ENCODE measurements at regions not wholly inside any gene's neighbourhood (a gene's known extent, or its start where the extent isn't known, plus 50 kb on each side); places are given as distances from the start of the nearest gene placed in this dataset.

GRCh38 chr6:104614394-104614793 lies 245.3 kb downstream of the HACE1 start:
- TF ChIP-seq, protein P1, sequence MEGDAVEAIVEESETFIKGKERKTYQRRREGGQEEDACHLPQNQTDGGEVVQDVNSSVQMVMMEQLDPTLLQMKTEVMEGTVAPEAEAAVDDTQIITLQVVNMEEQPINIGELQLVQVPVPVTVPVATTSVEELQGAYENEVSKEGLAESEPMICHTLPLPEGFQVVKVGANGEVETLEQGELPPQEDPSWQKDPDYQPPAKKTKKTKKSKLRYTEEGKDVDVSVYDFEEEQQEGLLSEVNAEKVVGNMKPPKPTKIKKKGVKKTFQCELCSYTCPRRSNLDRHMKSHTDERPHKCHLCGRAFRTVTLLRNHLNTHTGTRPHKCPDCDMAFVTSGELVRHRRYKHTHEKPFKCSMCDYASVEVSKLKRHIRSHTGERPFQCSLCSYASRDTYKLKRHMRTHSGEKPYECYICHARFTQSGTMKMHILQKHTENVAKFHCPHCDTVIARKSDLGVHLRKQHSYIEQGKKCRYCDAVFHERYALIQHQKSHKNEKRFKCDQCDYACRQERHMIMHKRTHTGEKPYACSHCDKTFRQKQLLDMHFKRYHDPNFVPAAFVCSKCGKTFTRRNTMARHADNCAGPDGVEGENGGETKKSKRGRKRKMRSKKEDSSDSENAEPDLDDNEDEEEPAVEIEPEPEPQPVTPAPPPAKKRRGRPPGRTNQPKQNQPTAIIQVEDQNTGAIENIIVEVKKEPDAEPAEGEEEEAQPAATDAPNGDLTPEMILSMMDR (IDR thresholded peaks at IDR 0.05; ENCODE audit: low read depth, low read length, missing input control), result no peak
- TF ChIP-seq EGR1 (IDR thresholded peaks at IDR 0.05; ENCODE audit: low read depth in 2 of 2), result no peak
- no peak for TF ChIP-seq HNF4A (conservative IDR thresholded peaks at IDR 0.05)
- no peak for TF ChIP-seq JUND (IDR thresholded peaks at IDR 0.05)
- TF ChIP-seq, protein P2, sequence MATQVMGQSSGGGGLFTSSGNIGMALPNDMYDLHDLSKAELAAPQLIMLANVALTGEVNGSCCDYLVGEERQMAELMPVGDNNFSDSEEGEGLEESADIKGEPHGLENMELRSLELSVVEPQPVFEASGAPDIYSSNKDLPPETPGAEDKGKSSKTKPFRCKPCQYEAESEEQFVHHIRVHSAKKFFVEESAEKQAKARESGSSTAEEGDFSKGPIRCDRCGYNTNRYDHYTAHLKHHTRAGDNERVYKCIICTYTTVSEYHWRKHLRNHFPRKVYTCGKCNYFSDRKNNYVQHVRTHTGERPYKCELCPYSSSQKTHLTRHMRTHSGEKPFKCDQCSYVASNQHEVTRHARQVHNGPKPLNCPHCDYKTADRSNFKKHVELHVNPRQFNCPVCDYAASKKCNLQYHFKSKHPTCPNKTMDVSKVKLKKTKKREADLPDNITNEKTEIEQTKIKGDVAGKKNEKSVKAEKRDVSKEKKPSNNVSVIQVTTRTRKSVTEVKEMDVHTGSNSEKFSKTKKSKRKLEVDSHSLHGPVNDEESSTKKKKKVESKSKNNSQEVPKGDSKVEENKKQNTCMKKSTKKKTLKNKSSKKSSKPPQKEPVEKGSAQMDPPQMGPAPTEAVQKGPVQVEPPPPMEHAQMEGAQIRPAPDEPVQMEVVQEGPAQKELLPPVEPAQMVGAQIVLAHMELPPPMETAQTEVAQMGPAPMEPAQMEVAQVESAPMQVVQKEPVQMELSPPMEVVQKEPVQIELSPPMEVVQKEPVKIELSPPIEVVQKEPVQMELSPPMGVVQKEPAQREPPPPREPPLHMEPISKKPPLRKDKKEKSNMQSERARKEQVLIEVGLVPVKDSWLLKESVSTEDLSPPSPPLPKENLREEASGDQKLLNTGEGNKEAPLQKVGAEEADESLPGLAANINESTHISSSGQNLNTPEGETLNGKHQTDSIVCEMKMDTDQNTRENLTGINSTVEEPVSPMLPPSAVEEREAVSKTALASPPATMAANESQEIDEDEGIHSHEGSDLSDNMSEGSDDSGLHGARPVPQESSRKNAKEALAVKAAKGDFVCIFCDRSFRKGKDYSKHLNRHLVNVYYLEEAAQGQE (IDR thresholded peaks at IDR 0.05), result no peak
- TF ChIP-seq, protein P3, sequence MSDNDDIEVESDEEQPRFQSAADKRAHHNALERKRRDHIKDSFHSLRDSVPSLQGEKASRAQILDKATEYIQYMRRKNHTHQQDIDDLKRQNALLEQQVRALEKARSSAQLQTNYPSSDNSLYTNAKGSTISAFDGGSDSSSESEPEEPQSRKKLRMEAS (IDR thresholded peaks at IDR 0.05), result no peak
- no peak for TF ChIP-seq SP1 (IDR thresholded peaks at IDR 0.05)
- TF ChIP-seq, protein P4, sequence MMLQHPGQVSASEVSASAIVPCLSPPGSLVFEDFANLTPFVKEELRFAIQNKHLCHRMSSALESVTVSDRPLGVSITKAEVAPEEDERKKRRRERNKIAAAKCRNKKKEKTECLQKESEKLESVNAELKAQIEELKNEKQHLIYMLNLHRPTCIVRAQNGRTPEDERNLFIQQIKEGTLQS (IDR thresholded peaks at IDR 0.05), result no peak
- TF ChIP-seq HNF4G (IDR thresholded peaks at IDR 0.05), result no peak
- no peak for TF ChIP-seq FOXA1 (IDR thresholded peaks at IDR 0.05)
- no peak for TF ChIP-seq YY1 (IDR thresholded peaks at IDR 0.05)
- no peak for TF ChIP-seq TAF1 (conservative IDR thresholded peaks at IDR 0.05)
- TF ChIP-seq RXRA (IDR thresholded peaks at IDR 0.05), result no peak

All from liver (tissue), 3 donors.